Activated T-cell treated with anti-CD3 and anti-CD28 coated beads, Interleukin-2, amount 50 U/mL, for 4 hours (primary cell): ENCODE measurements at regions not wholly inside any gene's neighbourhood (a gene's known extent, or its start where the extent isn't known, plus 50 kb on each side); places are given as distances from the start of the nearest gene placed in this dataset.
"Not testable (repeated sequence)": the region's sequence is repeated elsewhere in the genome, so short reads cannot be mapped to it uniquely, and the experiment has no call there.

Source experiments
- ATAC-seq, 2 donors: fragments of 200-7000 bp; cut with Tn5 transposase; one replicate each; pipeline ENCODE4 v1.10.0; 2021
- DNase-seq: peaks from one replicate; pipeline ENCODE4 v3.0.0-alpha.2; 2020
- H3K27me3 Mint-ChIP-seq: one replicate; pipeline ENCODE4 v1.8.0; 2021; ENCODE audit warnings: low read depth, mixed read lengths
- H3K36me3 Mint-ChIP-seq: one replicate; pipeline ENCODE4 v1.8.0; 2022; ENCODE audit warnings: mixed read lengths; ENCODE audit not compliant: insufficient read depth
- H3K4me1 Mint-ChIP-seq: one replicate; pipeline ENCODE4 v1.8.0; 2021; ENCODE audit warnings: low read depth, mixed read lengths
- H3K4me3 Mint-ChIP-seq: one replicate; pipeline ENCODE4 v1.8.0; 2021; ENCODE audit warnings: mild to moderate bottlenecking, moderate library complexity, mixed read lengths
- H3K9me3 Mint-ChIP-seq: one replicate; pipeline ENCODE4 v1.8.0; 2021; ENCODE audit warnings: mixed read lengths

GRCh38 chr10:23797452-23797851 is 358.6 kb downstream of the OTUD1 start:
- H3K4me1 Mint-ChIP-seq, ATAC-seq, H3K27me3 Mint-ChIP-seq, H3K4me3 Mint-ChIP-seq, DNase-seq, H3K36me3 Mint-ChIP-seq, H3K9me3 Mint-ChIP-seq: not testable (repeated sequence)

GRCh38 chr10:23804125-23804524 is 365.2 kb downstream of the OTUD1 start:
- Mint-ChIP-seq H3K4me1 (no peaks in the 10 kb centered on the region), H3K9me3 (no peaks in the 10 kb centered on the region), H3K4me3 (no peak overlapping the region), H3K36me3 (no peaks in the 10 kb centered on the region), H3K27me3 (no peaks in the 10 kb centered on the region)
- ATAC-seq (no peak), DNase-seq (no peak)

GRCh38 chr10:23813687-23814086 is 374.8 kb downstream of the OTUD1 start:
- Mint-ChIP-seq H3K27me3 (no peaks in the 10 kb centered on the region), H3K9me3 (no peaks in the 10 kb centered on the region), H3K4me3 (no peak overlapping the region), H3K36me3 (no peaks in the 10 kb centered on the region), H3K4me1 (no peaks in the 10 kb centered on the region)
- ATAC-seq (no peak), DNase-seq (no peak)

- no peak for ATAC-seq
- Mint-ChIP-seq H3K9me3 (no peaks in the 10 kb centered on the region), H3K4me3 (no peak overlapping the region), H3K36me3 (no peaks in the 10 kb centered on the region), H3K27me3 (no peaks in the 10 kb centered on the region), H3K4me1 (no peaks in the 10 kb centered on the region)
- no peak for DNase-seq
Measured at GRCh38 chr10:23818484-23818883, 379.6 kb downstream of the OTUD1 start.

GRCh38 chr10:23820792-23821191 is 381.9 kb downstream of the OTUD1 start:
- no peak for DNase-seq
- no peak for ATAC-seq
- H3K4me3 Mint-ChIP-seq, result no peak overlapping the region
- no peaks in the 10 kb centered on the region for H3K9me3 Mint-ChIP-seq
- no peaks in the 10 kb centered on the region for H3K4me1 Mint-ChIP-seq
- H3K36me3 Mint-ChIP-seq, result no peaks in the 10 kb centered on the region
- no peaks in the 10 kb centered on the region for H3K27me3 Mint-ChIP-seq

GRCh38 chr10:23824822-23825221 is 384.1 kb upstream of the KIAA1217 start:
- H3K9me3 Mint-ChIP-seq, result peaks cover 3% of the 10 kb centered on the region
- H3K4me1 Mint-ChIP-seq, result no peaks in the 10 kb centered on the region
- no peaks in the 10 kb centered on the region for H3K36me3 Mint-ChIP-seq
- no peaks in the 10 kb centered on the region for H3K27me3 Mint-ChIP-seq
- DNase-seq, result no peak
- ATAC-seq, result no peak
- no peak overlapping the region for H3K4me3 Mint-ChIP-seq

- no peaks in the 10 kb centered on the region for H3K36me3 Mint-ChIP-seq
- no peak overlapping the region for H3K4me3 Mint-ChIP-seq
- H3K27me3 Mint-ChIP-seq, result no peaks in the 10 kb centered on the region
- ATAC-seq (no peak), DNase-seq (no peak)
- H3K9me3 Mint-ChIP-seq, result peaks cover 3% of the 10 kb centered on the region
- no peaks in the 10 kb centered on the region for H3K4me1 Mint-ChIP-seq
Measured at GRCh38 chr10:23826421-23826820, 382.5 kb upstream of the KIAA1217 start.

GRCh38 chr10:23829556-23829955 is 379.4 kb upstream of the KIAA1217 start:
- no peak for DNase-seq
- no peaks in the 10 kb centered on the region for H3K27me3 Mint-ChIP-seq
- no peaks in the 10 kb centered on the region for H3K4me1 Mint-ChIP-seq
- H3K36me3 Mint-ChIP-seq, result no peaks in the 10 kb centered on the region
- H3K9me3 Mint-ChIP-seq, result peaks cover 3% of the 10 kb centered on the region
- ATAC-seq, result no peak
- H3K4me3 Mint-ChIP-seq, result no peak overlapping the region

- no peak for DNase-seq
- no peaks in the 10 kb centered on the region for H3K36me3 Mint-ChIP-seq
- H3K27me3 Mint-ChIP-seq, result no peaks in the 10 kb centered on the region
- no peaks in the 10 kb centered on the region for H3K9me3 Mint-ChIP-seq
- H3K4me1 Mint-ChIP-seq, result no peaks in the 10 kb centered on the region
- no peak for ATAC-seq
- H3K4me3 Mint-ChIP-seq, result no peak overlapping the region
Measured at GRCh38 chr10:23834091-23834490, 374.8 kb upstream of the KIAA1217 start.

- Mint-ChIP-seq H3K9me3 (peaks cover 14% of the 10 kb centered on the region), H3K4me3 (no peak overlapping the region), H3K27me3 (no peaks in the 10 kb centered on the region), H3K36me3 (no peaks in the 10 kb centered on the region), H3K4me1 (no peaks in the 10 kb centered on the region)
- no peak for DNase-seq
- ATAC-seq, result no peak
Measured at GRCh38 chr10:23850631-23851030, 358.3 kb upstream of the KIAA1217 start.

GRCh38 chr10:23859598-23859997 is 349.3 kb upstream of the KIAA1217 start:
- no peaks in the 10 kb centered on the region for H3K36me3 Mint-ChIP-seq
- H3K27me3 Mint-ChIP-seq, result no peaks in the 10 kb centered on the region
- H3K4me3 Mint-ChIP-seq, result no peak overlapping the region
- no peaks in the 10 kb centered on the region for H3K4me1 Mint-ChIP-seq
- DNase-seq, result no peak
- H3K9me3 Mint-ChIP-seq, result peaks cover 4% of the 10 kb centered on the region
- no peak for ATAC-seq

- no peak overlapping the region for H3K4me3 Mint-ChIP-seq
- no peaks in the 10 kb centered on the region for H3K27me3 Mint-ChIP-seq
- H3K9me3 Mint-ChIP-seq, result no peaks in the 10 kb centered on the region
- no peak for ATAC-seq
- no peaks in the 10 kb centered on the region for H3K4me1 Mint-ChIP-seq
- H3K36me3 Mint-ChIP-seq, result no peaks in the 10 kb centered on the region
- no peak for DNase-seq
Measured at GRCh38 chr10:23864631-23865147, 344.2 kb upstream of the KIAA1217 start.

GRCh38 chr10:23866985-23867384 is 342.0 kb upstream of the KIAA1217 start:
- not testable (repeated sequence) for H3K4me3 Mint-ChIP-seq, ATAC-seq, H3K4me1 Mint-ChIP-seq, H3K36me3 Mint-ChIP-seq, H3K27me3 Mint-ChIP-seq, H3K9me3 Mint-ChIP-seq, DNase-seq

- Mint-ChIP-seq H3K9me3 (no peaks in the 10 kb centered on the region), H3K4me3 (no peak overlapping the region), H3K36me3 (no peaks in the 10 kb centered on the region), H3K27me3 (no peaks in the 10 kb centered on the region), H3K4me1 (no peaks in the 10 kb centered on the region)
- DNase-seq (no peak), ATAC-seq (no peak)
Measured at GRCh38 chr10:23868121-23868520, 340.8 kb upstream of the KIAA1217 start.

- ATAC-seq (no peak), DNase-seq (no peak)
- no peaks in the 10 kb centered on the region for H3K36me3 Mint-ChIP-seq
- no peak overlapping the region for H3K4me3 Mint-ChIP-seq
- no peaks in the 10 kb centered on the region for H3K9me3 Mint-ChIP-seq
- H3K27me3 Mint-ChIP-seq, result no peaks in the 10 kb centered on the region
- H3K4me1 Mint-ChIP-seq, result no peaks in the 10 kb centered on the region
Measured at GRCh38 chr10:23869548-23869947, 339.4 kb upstream of the KIAA1217 start.

GRCh38 chr10:23869996-23870395 is 338.9 kb upstream of the KIAA1217 start:
- no peaks in the 10 kb centered on the region for H3K9me3 Mint-ChIP-seq
- H3K27me3 Mint-ChIP-seq, result no peaks in the 10 kb centered on the region
- H3K4me3 Mint-ChIP-seq, result no peak overlapping the region
- ATAC-seq (no peak), DNase-seq (no peak)
- no peaks in the 10 kb centered on the region for H3K36me3 Mint-ChIP-seq
- H3K4me1 Mint-ChIP-seq, result no peaks in the 10 kb centered on the region
